GM19023 (cell line): ENCODE measurements at regions not wholly inside any gene's neighbourhood (a gene's known extent, or its start where the extent isn't known, plus 50 kb on each side); places are given as distances from the start of the nearest gene placed in this dataset.

Source experiments
- ATAC-seq: cut with Tn5 transposase; IDR thresholded peaks from one replicate; pipeline ENCODE4 v1.9.1; 2021; ENCODE audit warnings: mild to moderate bottlenecking, moderate library complexity; ENCODE audit not compliant: unreplicated experiment

GRCh38 chr12:126602612-126603011, 1537.4 kb downstream of the AACS start:
- ATAC-seq, result no peak

- ATAC-seq, result no peak
These were observed 1541.9 kb downstream of the AACS start for GRCh38 chr12:126607157-126607556.

- no peak for ATAC-seq
These were observed 1542.6 kb downstream of the AACS start for GRCh38 chr12:126607867-126608266.

- no peak for ATAC-seq
These were observed 1543.5 kb downstream of the AACS start for GRCh38 chr12:126608607-126609175.

GRCh38 chr12:126616441-126616840, 1551.2 kb downstream of the AACS start:
- ATAC-seq, result no peak

- no peak for ATAC-seq
These were observed 1552.1 kb downstream of the AACS start for GRCh38 chr12:126617312-126617711.

GRCh38 chr12:126627596-126627995, 1562.4 kb downstream of the AACS start:
- ATAC-seq, result no peak

- ATAC-seq, result no peak
These were observed 1571.6 kb downstream of the AACS start for GRCh38 chr12:126636821-126637220.

- no peak for ATAC-seq
These were observed 1579.2 kb downstream of the AACS start for GRCh38 chr12:126644236-126645020.

- ATAC-seq, result no peak
These were observed 1582.8 kb downstream of the AACS start for GRCh38 chr12:126648074-126648473.

GRCh38 chr12:126651133-126651532, 1585.9 kb downstream of the AACS start:
- no peak for ATAC-seq

GRCh38 chr12:126663304-126664094, 1598.3 kb downstream of the AACS start:
- no peak for ATAC-seq

GRCh38 chr12:126667339-126667738, 1599.6 kb upstream of the TMEM132C start:
- ATAC-seq, result no peak

GRCh38 chr12:126668538-126668937, 1598.4 kb upstream of the TMEM132C start:
- no peak for ATAC-seq

GRCh38 chr12:126668961-126669360, 1598.0 kb upstream of the TMEM132C start:
- no peak for ATAC-seq

GRCh38 chr12:126676434-126676833, 1590.5 kb upstream of the TMEM132C start:
- ATAC-seq, result no peak

GRCh38 chr12:126681676-126682075, 1585.3 kb upstream of the TMEM132C start:
- ATAC-seq, result no peak

- no peak for ATAC-seq
These were observed 1582.3 kb upstream of the TMEM132C start for GRCh38 chr12:126684703-126685102.

- ATAC-seq, result no peak
These were observed 1581.3 kb upstream of the TMEM132C start for GRCh38 chr12:126685636-126686035.

GRCh38 chr12:126688556-126688955, 1578.4 kb upstream of the TMEM132C start:
- no peak for ATAC-seq

GRCh38 chr12:126700096-126700495, 1566.9 kb upstream of the TMEM132C start:
- no peak for ATAC-seq

- ATAC-seq, result no peak
These were observed 1562.4 kb upstream of the TMEM132C start for GRCh38 chr12:126704609-126705008.
